HL-60 (cell line): ENCODE measurements at regions not wholly inside any gene's neighbourhood (a gene's known extent, or its start where the extent isn't known, plus 50 kb on each side); places are given as distances from the start of the nearest gene placed in this dataset.

ENCODE experiments used
- CTCF ChIP-seq: IDR thresholded peaks from one replicate; pipeline ENCODE4 v1.5.1; 2011; ENCODE audit warnings: low read length, control low read depth, inconsistent platforms; ENCODE audit not compliant: insufficient read depth
- GABPA ChIP-seq: IDR thresholded peaks from 2 replicates; pipeline ENCODE4 v1.6.1; 2012; ENCODE audit warnings: low read depth
- POLR2AphosphoS5 ChIP-seq: IDR thresholded peaks from 2 replicates; pipeline ENCODE4 v1.6.1; 2012; ENCODE audit warnings: low read depth

DNA sequence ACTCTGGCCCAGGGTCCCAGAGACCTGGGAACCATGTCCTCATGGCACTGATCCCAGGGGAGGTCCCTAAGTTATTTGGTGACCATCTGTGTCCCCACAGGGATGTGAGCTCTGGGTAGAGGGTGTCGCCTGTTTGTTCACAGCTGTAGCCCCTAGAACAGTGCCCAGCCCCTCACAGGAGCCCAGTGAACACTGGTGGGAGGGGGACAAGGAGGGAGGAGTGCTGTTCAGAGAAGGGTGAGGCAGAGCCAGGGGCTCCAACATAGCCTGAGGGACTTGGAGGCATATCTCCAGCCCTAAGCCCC, 450.4 kb downstream of the MATN1 start:
- TF ChIP-seq CTCF (no peak), POLR2AphosphoS5 (no peak), GABPA (no peak)
